HepG2 (cell line): ENCODE measurements at regions not wholly inside any gene's neighbourhood (a gene's known extent, or its start where the extent isn't known, plus 50 kb on each side); places are given as distances from the start of the nearest gene placed in this dataset.

Experiments
- ARID3A ChIP-seq: IDR thresholded peaks from 2 replicates; pipeline ENCODE4 v1.6.1; 2012; ENCODE audit warnings: low read depth, low read length, improper control_type of control experiment
- ELF3 ChIP-seq: IDR thresholded peaks from 2 replicates; pipeline ENCODE4 v1.6.1; 2016; ENCODE audit warnings: missing genetic modification reagents, missing compliant biosample characterization
- FOXA1 ChIP-seq, 2 experiments: fragments of 450-650 bp in 1 of 2; sonication (generic) in 1 of 2; formaldehyde crosslinking in 1 of 2; IDR thresholded peaks; 2 replicates each; pipeline versions ENCODE4 v1.4.0 to v1.6.1; 2016 to 2020; ENCODE audit warnings: missing genetic modification reagents in 1 of 2
- GATAD2A ChIP-seq: IDR thresholded peaks from 2 replicates; pipeline ENCODE4 v1.6.1; 2016
- HDAC1 ChIP-seq: sonication (generic); formaldehyde crosslinking; IDR thresholded peaks from 2 replicates; pipeline ENCODE4 v1.5.1; 2020; ENCODE audit warnings: mild to moderate bottlenecking, missing genetic modification reagents
- HMG20A ChIP-seq: IDR thresholded peaks from 2 replicates; pipeline ENCODE4 v1.6.1; 2016; ENCODE audit warnings: borderline replicate concordance
- JDP2 ChIP-seq: sonication (generic); formaldehyde crosslinking; IDR thresholded peaks from 2 replicates; pipeline ENCODE4 v1.8.1; 2022; ENCODE audit warnings: missing genetic modification reagents, borderline replicate concordance
- KAT7 ChIP-seq: IDR thresholded peaks from 2 replicates; pipeline ENCODE4 v1.6.1; 2018; ENCODE audit warnings: borderline replicate concordance, missing compliant biosample characterization
- KDM5B ChIP-seq: sonication (generic); formaldehyde crosslinking; IDR thresholded peaks from 2 replicates; pipeline ENCODE4 v1.4.0; 2020; ENCODE audit warnings: missing genetic modification reagents, mild to moderate bottlenecking, borderline replicate concordance
- LCORL ChIP-seq, 2 experiments: fragments of 450-650 bp in 1 of 2; sonication (generic) in 1 of 2; formaldehyde crosslinking in 1 of 2; IDR thresholded peaks; 2 replicates each; pipeline versions ENCODE4 v1.5.0 to v1.6.1; 2017 to 2020; ENCODE audit warnings: antibody characterized with exemption in 1 of 2, missing genetic modification reagents in 1 of 2
- MAF1 ChIP-seq: sonication (generic); formaldehyde crosslinking; IDR thresholded peaks from 2 replicates; pipeline ENCODE4 v1.5.0; 2020; ENCODE audit warnings: missing genetic modification reagents, borderline replicate concordance
- MAFF ChIP-seq: IDR thresholded peaks from 2 replicates; pipeline ENCODE4 v1.6.1; 2011; ENCODE audit warnings: low read depth, low read length, improper control_type of control experiment
- NCOA2 ChIP-seq: sonication (generic); formaldehyde crosslinking; IDR thresholded peaks from 2 replicates; pipeline ENCODE4 v1.8.0; 2022; ENCODE audit warnings: inconsistent platforms
- NFYB ChIP-seq: sonication (generic); formaldehyde crosslinking; IDR thresholded peaks from 2 replicates; pipeline ENCODE4 v1.4.0; 2020; ENCODE audit warnings: missing genetic modification reagents
- NR2F1 ChIP-seq, 2 experiments: fragments of 450-650 bp in 1 of 2; formaldehyde crosslinking in 1 of 2; IDR thresholded peaks; 2 replicates each; pipeline versions ENCODE4 v1.5.0 to v1.6.1; 2016 to 2020; ENCODE audit warnings: mild to moderate bottlenecking in 1 of 2, missing compliant biosample characterization in 1 of 2, missing genetic modification reagents in 1 of 2, moderate library complexity in 1 of 2
- RXRB ChIP-seq: IDR thresholded peaks from 2 replicates; pipeline ENCODE4 v1.6.1; 2016; ENCODE audit warnings: borderline replicate concordance, missing genetic modification reagents, missing compliant biosample characterization
- SMYD3 ChIP-seq: sonication (generic); formaldehyde crosslinking; IDR thresholded peaks from 2 replicates; pipeline ENCODE4 v1.8.1; 2023; ENCODE audit warnings: mild to moderate bottlenecking, missing genetic modification reagents
- SOX6 ChIP-seq, 2 experiments: fragments of 450-650 bp in 1 of 2; sonication (generic) in 1 of 2; formaldehyde crosslinking in 1 of 2; IDR thresholded peaks; 2 replicates each; pipeline versions ENCODE4 v1.4.0 to v1.6.1; 2017 to 2020; ENCODE audit warnings: antibody characterized with exemption in 1 of 2, mild to moderate bottlenecking in 1 of 2, missing genetic modification reagents in 1 of 2
- SSRP1 ChIP-seq: IDR thresholded peaks from 2 replicates; pipeline ENCODE4 v1.6.1; 2016; ENCODE audit warnings: control low read depth
- ZBTB7B ChIP-seq: sonication (generic); formaldehyde crosslinking; IDR thresholded peaks from 2 replicates; pipeline ENCODE4 v1.4.0; 2020; ENCODE audit warnings: missing genetic modification reagents
- ZBTB8A ChIP-seq: sonication (generic); formaldehyde crosslinking; IDR thresholded peaks from 2 replicates; pipeline ENCODE4 v1.4.0; 2020; ENCODE audit warnings: mild to moderate bottlenecking, low read depth, missing genetic modification reagents, borderline replicate concordance
- ZFP36L1 ChIP-seq: sonication (generic); formaldehyde crosslinking; IDR thresholded peaks from 2 replicates; pipeline ENCODE4 v1.8.0; 2022; ENCODE audit warnings: mild to moderate bottlenecking, missing genetic modification reagents, moderate library complexity
- ZFP91 ChIP-seq: sonication (generic); formaldehyde crosslinking; IDR thresholded peaks from 2 replicates; pipeline ENCODE4 v1.9.0; 2022; ENCODE audit warnings: missing genetic modification reagents, mild to moderate bottlenecking, borderline replicate concordance
- ZFX ChIP-seq: sonication (generic); formaldehyde crosslinking; IDR thresholded peaks from 2 replicates; pipeline ENCODE4 v1.4.0; 2020; ENCODE audit warnings: mild to moderate bottlenecking, low read depth, missing genetic modification reagents, moderate library complexity
- ZKSCAN8 ChIP-seq: IDR thresholded peaks from 2 replicates; pipeline ENCODE4 v1.6.1; 2016; ENCODE audit warnings: borderline replicate concordance, missing genetic modification reagents, missing compliant biosample characterization
- ZMYM4 ChIP-seq: sonication (generic); formaldehyde crosslinking; IDR thresholded peaks from 2 replicates; pipeline ENCODE4 v1.8.1; 2023; ENCODE audit warnings: mild to moderate bottlenecking, missing genetic modification reagents
- ZNF547 ChIP-seq: sonication (generic); formaldehyde crosslinking; IDR thresholded peaks from 2 replicates; pipeline ENCODE4 v1.5.1; 2020; ENCODE audit warnings: mild to moderate bottlenecking, missing genetic modification reagents
- ZNF614 ChIP-seq: IDR thresholded peaks from 2 replicates; pipeline ENCODE4 v1.6.1; 2018; ENCODE audit warnings: missing biosample characterization, missing genetic modification reagents, inconsistent platforms, borderline replicate concordance
- ZNF678 ChIP-seq: sonication (generic); formaldehyde crosslinking; IDR thresholded peaks from 2 replicates; pipeline ENCODE4 v1.4.0; 2020; ENCODE audit warnings: mild to moderate bottlenecking, missing genetic modification reagents

GRCh38 chr12:114918535-114919233 lies 234.7 kb upstream of the TBX3 start (continued):
- TF ChIP-seq ZFP91 (CRISPR knock-in tag) (no peak), ZNF678 (CRISPR knock-in tag) (no peak), GATAD2A (peak; percentile 57), ZNF614 (CRISPR knock-in tag) (peak; percentile 74), ELF3 (peak; percentile 43), ZFX (CRISPR knock-in tag) (no peak), LCORL (IDR thresholded peaks at IDR 0.05) (no peak; the same call in 1 of the 2 replicates), LCORL (CRISPR knock-in tag; IDR thresholded peaks at IDR 0.05) (peak; percentile 50), SMYD3 (CRISPR knock-in tag) (0 out of 2 replicates have a peak, but pooled peaks have one; percentile 49), NCOA2 (CRISPR knock-in tag) (no peak; the same call in 1 of the 2 replicates), NR2F1 (CRISPR knock-in tag; IDR thresholded peaks at IDR 0.05) (peak; percentile 73 to 88), ZKSCAN8 (0 out of 2 replicates have a peak, but pooled peaks have one; percentile 42), HMG20A (CRISPR knock-in tag) (peak; percentile 82; the same call in 1 of the 2 replicates), ARID3A (peak; percentile 88; the same call in 1 of the 2 replicates), FOXA1 (IDR thresholded peaks at IDR 0.05) (no peak), FOXA1 (CRISPR knock-in tag; IDR thresholded peaks at IDR 0.05) (peak; percentile 54), ZFP36L1 (CRISPR knock-in tag) (no peak), MAF1 (CRISPR knock-in tag) (no peak), SSRP1 (CRISPR knock-in tag) (no peak), ZBTB8A (CRISPR knock-in tag) (no peak), NFYB (no peak), ZMYM4 (0 out of 2 replicates have a peak, but pooled peaks have one; percentile 25), ZBTB7B (CRISPR knock-in tag) (no peak), ZNF547 (CRISPR knock-in tag) (no peak), JDP2 (CRISPR knock-in tag) (no peak), KDM5B (CRISPR knock-in tag) (no peak), SOX6 (IDR thresholded peaks at IDR 0.05) (no peak), SOX6 (CRISPR knock-in tag; IDR thresholded peaks at IDR 0.05) (peak; percentile 40; the same call in 1 of the 2 replicates), KAT7 (CRISPR knock-in tag) (no peak), RXRB (CRISPR knock-in tag) (peak; percentile 85), MAFF (0 out of 2 replicates have a peak, but pooled peaks have one; percentile 25), HDAC1 (0 out of 2 replicates have a peak, but pooled peaks have one; percentile 22)
